Astrocyte (in vitro differentiated cells and primary cell): ENCODE measurements at regions not wholly inside any gene's neighbourhood (a gene's known extent, or its start where the extent isn't known, plus 50 kb on each side); places are given as distances from the start of the nearest gene placed in this dataset.

Source experiments
- CTCF ChIP-seq: IDR thresholded peaks from 2 replicates; pipeline ENCODE4 v1.5.1; 2011; ENCODE audit warnings: low read depth, mild to moderate bottlenecking, inconsistent platforms, low read length, moderate library complexity; ENCODE audit not compliant: insufficient read depth
- EZH2 ChIP-seq: IDR thresholded peaks from 2 replicates; pipeline ENCODE4 v1.6.1; 2012; ENCODE audit warnings: mild to moderate bottlenecking, low read length, inconsistent platforms; ENCODE audit not compliant: insufficient read depth

GRCh38 chr4:157575339-157575738 is 354.8 kb downstream of the GRIA2 start:
- TF ChIP-seq CTCF (no peak), EZH2 (no peak)
